ENCODE measurements at regions not wholly inside any gene's neighbourhood (a gene's known extent, or its start where the extent isn't known, plus 50 kb on each side); places are given as distances from the start of the nearest gene placed in this dataset.

DNA sequence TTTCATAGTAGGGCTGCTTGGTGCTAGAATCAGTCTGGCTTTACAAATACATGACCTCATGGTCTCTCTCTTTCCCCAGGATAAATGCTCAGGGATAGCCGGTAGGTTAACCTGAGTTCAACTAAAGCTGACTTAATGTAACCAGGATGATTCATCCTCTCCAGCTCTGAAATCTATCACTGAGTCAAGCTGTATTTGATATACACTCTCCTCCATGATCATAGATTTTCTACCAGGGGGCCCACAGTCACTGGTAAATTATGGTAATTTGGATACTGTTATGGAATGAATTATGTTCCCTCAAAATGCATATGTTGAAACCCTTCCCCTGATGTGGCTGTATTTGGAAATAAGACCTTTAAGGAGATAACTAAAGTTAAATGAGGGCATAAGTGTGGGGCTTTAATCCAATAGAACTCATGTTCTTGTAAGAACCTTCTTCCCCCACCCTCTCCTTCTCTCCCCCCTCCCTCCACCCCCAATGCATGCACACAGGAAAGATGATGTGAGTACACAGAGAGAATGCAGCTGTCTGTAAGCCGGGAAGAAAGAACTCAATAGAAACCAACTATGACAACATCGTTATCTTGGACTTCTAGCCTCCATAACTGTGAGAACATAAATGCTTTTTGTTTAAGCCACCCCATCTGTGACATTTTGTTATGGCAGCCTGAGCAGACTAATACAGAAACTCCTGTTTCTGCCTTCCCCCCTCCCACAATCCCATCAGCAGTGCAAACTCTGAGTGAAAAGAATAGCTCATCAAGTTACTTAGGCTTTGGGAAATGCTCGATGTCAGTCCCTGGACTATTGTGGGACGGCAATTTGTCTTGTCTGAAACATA lies 134.9 kb upstream of the KYNU start:
- TF ChIP-seq CTCF (IDR thresholded peaks at IDR 0.05; ENCODE audit: insufficient read depth, low read length), result no peak
- TF ChIP-seq SPI1 (IDR thresholded peaks at IDR 0.05; ENCODE audit: borderline replicate concordance, low read depth), result no peak
- no peak for TF ChIP-seq REST (IDR thresholded peaks at IDR 0.05; ENCODE audit: insufficient replicate concordance, low read depth)
- no peak for TF ChIP-seq POLR2AphosphoS5 (IDR thresholded peaks at IDR 0.05; ENCODE audit: low read depth)
- no peak for TF ChIP-seq GABPA (IDR thresholded peaks at IDR 0.05; ENCODE audit: low read depth)

DNA sequence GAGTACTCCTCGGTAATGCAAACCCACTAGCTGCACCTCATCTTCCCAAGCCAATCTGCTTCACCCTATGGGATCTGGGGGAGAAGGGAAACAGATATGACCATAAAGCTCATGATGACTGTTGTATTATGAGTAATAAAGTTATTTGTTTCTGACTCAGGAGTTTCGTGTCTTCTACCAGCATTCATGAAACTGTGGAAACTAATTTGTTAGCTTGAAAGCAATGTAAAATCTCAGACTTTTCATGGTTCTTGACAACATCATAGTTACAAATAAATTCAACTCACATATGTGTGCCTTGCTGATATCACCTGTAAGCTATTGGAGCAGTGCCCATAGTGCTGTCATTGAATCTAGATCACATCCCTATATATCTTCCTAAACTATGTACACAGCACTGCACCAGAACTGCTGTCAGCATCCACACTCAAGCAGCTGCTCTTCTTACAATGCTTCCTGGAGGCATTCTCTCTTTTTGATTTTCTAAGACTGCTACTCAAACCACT lies 135.6 kb upstream of the KYNU start:
- TF ChIP-seq SPI1 (IDR thresholded peaks at IDR 0.05; ENCODE audit: borderline replicate concordance, low read depth), result no peak
- TF ChIP-seq GABPA (IDR thresholded peaks at IDR 0.05; ENCODE audit: low read depth), result no peak
- no peak for TF ChIP-seq REST (IDR thresholded peaks at IDR 0.05; ENCODE audit: insufficient replicate concordance, low read depth)
- TF ChIP-seq POLR2AphosphoS5 (IDR thresholded peaks at IDR 0.05; ENCODE audit: low read depth), result no peak
- TF ChIP-seq CTCF (IDR thresholded peaks at IDR 0.05; ENCODE audit: insufficient read depth, low read length), result no peak
- no peak for DNase-seq (ENCODE audit: low read depth in 1 of 2, low spot score in 1 of 2)
- Histone ChIP-seq H3K27ac (replicated peaks) (no peak overlapping the region), H3K4me3 (replicated peaks; ENCODE audit: insufficient read depth, low read length) (no peak overlapping the region), H3K27me3 (ENCODE audit: insufficient read depth, poor library complexity, severe bottlenecking) (no peaks in the 10 kb centered on the region)

More for the DNA sequence above, 134.9 kb upstream of the KYNU start:
- no peaks in the 10 kb centered on the region for H3K27me3 ChIP-seq (ENCODE audit: insufficient read depth, poor library complexity, severe bottlenecking)
- H3K27ac ChIP-seq (replicated peaks), result no peak overlapping the region
- no peak for DNase-seq (ENCODE audit: low read depth in 1 of 2, low spot score in 1 of 2)
- H3K4me3 ChIP-seq (replicated peaks; ENCODE audit: insufficient read depth, low read length), result no peak overlapping the region

DNA sequence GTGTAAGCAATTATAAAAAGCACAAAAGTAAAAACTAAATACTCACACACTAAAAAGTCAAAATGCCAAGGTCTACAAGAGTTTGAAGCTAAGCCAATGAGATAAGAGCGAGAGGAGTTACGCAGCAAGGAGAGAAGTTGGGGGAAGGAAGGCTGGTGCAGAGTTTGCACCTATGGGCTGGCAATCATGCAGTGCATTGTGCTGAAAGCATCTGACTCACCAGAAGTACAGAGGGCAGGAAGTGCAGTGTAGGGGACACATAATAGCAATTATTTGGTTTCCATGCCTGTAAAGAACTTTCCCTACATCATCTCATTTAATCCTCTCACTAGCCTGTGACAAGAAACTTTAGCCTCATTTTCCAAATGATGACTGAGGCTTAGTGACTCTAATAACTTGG lies 142.7 kb upstream of the KYNU start:
- Histone ChIP-seq H3K27ac (replicated peaks) (no peak overlapping the region), H3K4me3 (replicated peaks; ENCODE audit: insufficient read depth, low read length) (no peak overlapping the region), H3K27me3 (ENCODE audit: insufficient read depth, poor library complexity, severe bottlenecking) (no peaks in the 10 kb centered on the region)
- TF ChIP-seq CTCF (IDR thresholded peaks at IDR 0.05; ENCODE audit: insufficient read depth, low read length) (no peak), SPI1 (IDR thresholded peaks at IDR 0.05; ENCODE audit: borderline replicate concordance, low read depth) (no peak), GABPA (IDR thresholded peaks at IDR 0.05; ENCODE audit: low read depth) (no peak), REST (IDR thresholded peaks at IDR 0.05; ENCODE audit: insufficient replicate concordance, low read depth) (no peak), POLR2AphosphoS5 (IDR thresholded peaks at IDR 0.05; ENCODE audit: low read depth) (no peak)
- no peak for DNase-seq (ENCODE audit: low read depth in 1 of 2, low spot score in 1 of 2)

Measured in HL-60 (cell line).